ENCODE measurements at regions not wholly inside any gene's neighbourhood (a gene's known extent, or its start where the extent isn't known, plus 50 kb on each side); places are given as distances from the start of the nearest gene placed in this dataset.

- TF ChIP-seq EZH2 (IDR thresholded peaks at IDR 0.05; ENCODE audit: borderline replicate concordance, low read length) = no peak
- TF ChIP-seq, protein P1, sequence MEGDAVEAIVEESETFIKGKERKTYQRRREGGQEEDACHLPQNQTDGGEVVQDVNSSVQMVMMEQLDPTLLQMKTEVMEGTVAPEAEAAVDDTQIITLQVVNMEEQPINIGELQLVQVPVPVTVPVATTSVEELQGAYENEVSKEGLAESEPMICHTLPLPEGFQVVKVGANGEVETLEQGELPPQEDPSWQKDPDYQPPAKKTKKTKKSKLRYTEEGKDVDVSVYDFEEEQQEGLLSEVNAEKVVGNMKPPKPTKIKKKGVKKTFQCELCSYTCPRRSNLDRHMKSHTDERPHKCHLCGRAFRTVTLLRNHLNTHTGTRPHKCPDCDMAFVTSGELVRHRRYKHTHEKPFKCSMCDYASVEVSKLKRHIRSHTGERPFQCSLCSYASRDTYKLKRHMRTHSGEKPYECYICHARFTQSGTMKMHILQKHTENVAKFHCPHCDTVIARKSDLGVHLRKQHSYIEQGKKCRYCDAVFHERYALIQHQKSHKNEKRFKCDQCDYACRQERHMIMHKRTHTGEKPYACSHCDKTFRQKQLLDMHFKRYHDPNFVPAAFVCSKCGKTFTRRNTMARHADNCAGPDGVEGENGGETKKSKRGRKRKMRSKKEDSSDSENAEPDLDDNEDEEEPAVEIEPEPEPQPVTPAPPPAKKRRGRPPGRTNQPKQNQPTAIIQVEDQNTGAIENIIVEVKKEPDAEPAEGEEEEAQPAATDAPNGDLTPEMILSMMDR (conservative IDR thresholded peaks at IDR 0.05 in 1 of 2, IDR thresholded peaks at IDR 0.05 in 1 of 2; ENCODE audit: extremely low read depth in 1 of 2, insufficient read depth in 1 of 2, low read depth in 1 of 2, low read length in 2 of 2) = no peak
Observed at GRCh38 chr5:18811661-18812060, 1176.3 kb downstream of the CDH18 start.
